ENCODE measurements at regions not wholly inside any gene's neighbourhood (a gene's known extent, or its start where the extent isn't known, plus 50 kb on each side); places are given as distances from the start of the nearest gene placed in this dataset.

GRCh38 chr2:66874411-66874810, 439.5 kb downstream of the MEIS1 start:
- no peak for TF ChIP-seq ZBTB7A (IDR thresholded peaks at IDR 0.05; ENCODE audit: low read depth)
- TF ChIP-seq EGR1 (IDR thresholded peaks at IDR 0.05), result no peak
- no peak for TF ChIP-seq RAD21 (IDR thresholded peaks at IDR 0.05; ENCODE audit: low read depth)
- TF ChIP-seq YY1 (IDR thresholded peaks at IDR 0.05; ENCODE audit: low read depth), result no peak
- TF ChIP-seq EP300 (IDR thresholded peaks at IDR 0.05; ENCODE audit: borderline replicate concordance), result no peak
- TF ChIP-seq TEAD4 (IDR thresholded peaks at IDR 0.05), result no peak
- TF ChIP-seq TAF1 (IDR thresholded peaks at IDR 0.05; ENCODE audit: low read depth), result no peak
- no peak for TF ChIP-seq CREB1 (IDR thresholded peaks at IDR 0.05; ENCODE audit: low read depth)
- TF ChIP-seq TCF12 (IDR thresholded peaks at IDR 0.05; ENCODE audit: low read depth), result no peak
- TF ChIP-seq FOXM1 (IDR thresholded peaks at IDR 0.05; ENCODE audit: borderline replicate concordance, low read depth), result no peak
- no peak for TF ChIP-seq USF1 (IDR thresholded peaks at IDR 0.05)
- TF ChIP-seq MAX (IDR thresholded peaks at IDR 0.05), result no peak

Data from Ishikawa (cell line).